Astrocyte (in vitro differentiated cells and primary cell): ENCODE measurements at regions not wholly inside any gene's neighbourhood (a gene's known extent, or its start where the extent isn't known, plus 50 kb on each side); places are given as distances from the start of the nearest gene placed in this dataset.

Experiments
- DNase-seq: peaks from one replicate; pipeline ENCODE4 v3.0.0-alpha.2; 2010; ENCODE audit warnings: low read depth
- FAIRE-seq: peaks from 2 replicates; lab custom pipeline; 2011; peaks lifted over from hg19 to GRCh38; lab: Jason Lieb, UNC
- H2AFZ ChIP-seq: 2 replicates; pipeline ENCODE4 v1.6.0; 2012; ENCODE audit warnings: low read depth, low read length, inconsistent platforms
- H3K27ac ChIP-seq: 2 replicates; pipeline ENCODE4 v1.5.1; 2011; ENCODE audit warnings: low read depth, low read length, inconsistent platforms
- H3K27me3 ChIP-seq: 2 replicates; pipeline ENCODE4 v1.6.0; 2011; ENCODE audit warnings: low read length, inconsistent platforms; ENCODE audit not compliant: insufficient read depth
- H3K36me3 ChIP-seq: 2 replicates; pipeline ENCODE4 v1.5.1; 2011; ENCODE audit warnings: low read length, inconsistent platforms; ENCODE audit not compliant: insufficient read depth
- H3K4me1 ChIP-seq: 2 replicates; pipeline ENCODE4 v1.5.1; 2011; ENCODE audit warnings: low read length, inconsistent platforms; ENCODE audit not compliant: insufficient read depth
- H3K4me2 ChIP-seq: 2 replicates; pipeline ENCODE4 v1.6.0; 2012; ENCODE audit warnings: low read length, inconsistent platforms
- H3K4me3 ChIP-seq: 2 replicates; pipeline ENCODE4 v1.5.1; 2011; ENCODE audit warnings: low read depth, mild to moderate bottlenecking, low read length, inconsistent platforms; ENCODE audit not compliant: insufficient read depth
- H3K79me2 ChIP-seq: 2 replicates; pipeline ENCODE4 v1.6.0; 2012; ENCODE audit warnings: mild to moderate bottlenecking, low read length, inconsistent platforms; ENCODE audit not compliant: insufficient read depth
- H3K9ac ChIP-seq: 2 replicates; pipeline ENCODE4 v1.6.0; 2012; ENCODE audit warnings: mild to moderate bottlenecking, low read length, inconsistent platforms
- H3K9me3 ChIP-seq: 2 replicates; pipeline ENCODE4 v1.5.1; 2012; ENCODE audit warnings: low read depth, mild to moderate bottlenecking, low read length, inconsistent platforms; ENCODE audit not compliant: insufficient read depth
- H4K20me1 ChIP-seq: 2 replicates; pipeline ENCODE4 v1.6.0; 2012; ENCODE audit warnings: low read length, inconsistent platforms; ENCODE audit not compliant: insufficient read depth
- H3K27ac Mint-ChIP-seq: one replicate; pipeline ENCODE4 v1.8.0; 2021; ENCODE audit warnings: mild to moderate bottlenecking, mixed read lengths; ENCODE audit not compliant: unreplicated experiment
- H3K27me3 Mint-ChIP-seq: one replicate; pipeline ENCODE4 v1.8.0; 2021; ENCODE audit warnings: low read depth, mixed read lengths; ENCODE audit not compliant: unreplicated experiment
- H3K36me3 Mint-ChIP-seq: one replicate; pipeline ENCODE4 v1.8.0; 2021; ENCODE audit warnings: low read depth, mixed read lengths; ENCODE audit not compliant: unreplicated experiment
- H3K4me1 Mint-ChIP-seq: one replicate; pipeline ENCODE4 v1.8.0; 2021; ENCODE audit warnings: low read depth, mixed read lengths; ENCODE audit not compliant: unreplicated experiment
- H3K4me3 Mint-ChIP-seq: one replicate; pipeline ENCODE4 v1.8.0; 2021; ENCODE audit warnings: mild to moderate bottlenecking, moderate library complexity, mixed read lengths; ENCODE audit not compliant: unreplicated experiment
- H3K9me3 Mint-ChIP-seq: one replicate; pipeline ENCODE4 v1.8.0; 2021; ENCODE audit warnings: mild to moderate bottlenecking, mixed read lengths; ENCODE audit not compliant: unreplicated experiment
- CTCF ChIP-seq: IDR thresholded peaks from 2 replicates; pipeline ENCODE4 v1.5.1; 2011; ENCODE audit warnings: low read depth, mild to moderate bottlenecking, inconsistent platforms, low read length, moderate library complexity; ENCODE audit not compliant: insufficient read depth
- EZH2 ChIP-seq: IDR thresholded peaks from 2 replicates; pipeline ENCODE4 v1.6.1; 2012; ENCODE audit warnings: mild to moderate bottlenecking, low read length, inconsistent platforms; ENCODE audit not compliant: insufficient read depth

DNA sequence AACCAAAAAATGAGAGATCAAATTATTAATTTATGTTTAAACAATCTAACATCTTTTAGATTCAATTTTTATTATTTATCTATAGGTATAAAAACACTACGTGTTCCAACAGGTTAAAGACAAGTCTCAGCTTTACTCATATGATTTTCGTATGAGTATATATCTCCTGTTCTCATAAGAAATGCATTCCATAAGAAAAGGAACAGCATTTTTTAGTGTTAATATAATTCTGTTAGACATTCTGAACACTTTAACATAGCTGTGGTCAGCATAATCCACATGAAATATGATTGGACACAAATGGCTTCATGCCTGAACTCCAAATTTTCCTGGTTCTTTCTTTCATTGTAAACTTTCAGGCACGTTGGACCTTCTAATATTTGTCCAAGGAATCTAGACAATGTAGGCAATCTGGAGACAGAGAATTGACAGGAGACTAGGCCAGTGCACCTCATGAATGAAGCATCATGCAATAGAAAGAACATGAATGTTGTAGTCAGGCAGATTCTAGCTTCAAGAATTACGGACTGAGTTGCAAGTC, 1122.0 kb upstream of the ALCAM start:
- Histone ChIP-seq H2AFZ (no peak overlapping the region), H3K36me3 (no peaks in the 10 kb centered on the region), H3K9ac (no peak overlapping the region), H3K79me2 (no peaks in the 10 kb centered on the region), H3K4me3 (no peak overlapping the region), H4K20me1 (no peaks in the 10 kb centered on the region), H3K9me3 (no peaks in the 10 kb centered on the region), H3K4me1 (no peaks in the 10 kb centered on the region), H3K4me2 (no peak overlapping the region), H3K27me3 (no peaks in the 10 kb centered on the region), H3K27ac (no peak overlapping the region)
- no peak overlapping the region for H3K27ac Mint-ChIP-seq
- no peaks in the 10 kb centered on the region for H3K4me1 Mint-ChIP-seq
- H3K36me3 Mint-ChIP-seq = no peaks in the 10 kb centered on the region
- H3K27me3 Mint-ChIP-seq = no peaks in the 10 kb centered on the region
- FAIRE-seq (no peak), DNase-seq (no peak)
- H3K4me3 Mint-ChIP-seq = no peak overlapping the region
- H3K9me3 Mint-ChIP-seq = peaks cover 4% of the 10 kb centered on the region
- TF ChIP-seq CTCF = no peak
- TF ChIP-seq EZH2 = no peak

DNA sequence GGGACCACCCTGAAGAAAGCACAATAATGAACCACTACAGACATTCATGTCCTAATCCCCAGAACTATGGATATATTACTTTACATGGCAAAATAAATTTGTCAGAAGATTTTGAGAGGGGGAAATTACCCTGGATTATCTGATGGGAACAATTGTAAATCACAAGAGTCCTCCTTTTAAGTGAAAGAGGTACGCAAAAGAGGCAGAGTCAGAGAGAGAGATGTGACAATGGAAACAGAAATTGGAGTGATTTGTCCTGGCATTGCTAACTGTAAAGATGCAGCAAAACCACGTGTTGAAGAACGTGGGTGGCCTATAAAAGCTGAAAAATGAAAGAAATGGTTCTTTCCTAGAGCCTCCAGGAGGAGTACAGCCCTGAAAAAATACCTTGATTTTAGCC, 1121.4 kb upstream of the ALCAM start:
- H3K27me3 ChIP-seq = no peaks in the 10 kb centered on the region
- H3K4me3 ChIP-seq = no peak overlapping the region
- no peaks in the 10 kb centered on the region for H3K36me3 ChIP-seq
- no peaks in the 10 kb centered on the region for H3K4me1 ChIP-seq
- Mint-ChIP-seq H3K36me3 (no peaks in the 10 kb centered on the region), H3K4me3 (no peak overlapping the region), H3K4me1 (no peaks in the 10 kb centered on the region), H3K9me3 (peaks cover 4% of the 10 kb centered on the region), H3K27me3 (no peaks in the 10 kb centered on the region), H3K27ac (no peak overlapping the region)
- TF ChIP-seq EZH2 (no peak), CTCF (no peak)
- no peaks in the 10 kb centered on the region for H3K79me2 ChIP-seq
- no peak overlapping the region for H3K9ac ChIP-seq
- H3K4me2 ChIP-seq = no peak overlapping the region
- no peak for DNase-seq
- no peak for FAIRE-seq
- no peaks in the 10 kb centered on the region for H4K20me1 ChIP-seq
- H3K27ac ChIP-seq = no peak overlapping the region
- no peaks in the 10 kb centered on the region for H3K9me3 ChIP-seq
- no peak overlapping the region for H2AFZ ChIP-seq

DNA sequence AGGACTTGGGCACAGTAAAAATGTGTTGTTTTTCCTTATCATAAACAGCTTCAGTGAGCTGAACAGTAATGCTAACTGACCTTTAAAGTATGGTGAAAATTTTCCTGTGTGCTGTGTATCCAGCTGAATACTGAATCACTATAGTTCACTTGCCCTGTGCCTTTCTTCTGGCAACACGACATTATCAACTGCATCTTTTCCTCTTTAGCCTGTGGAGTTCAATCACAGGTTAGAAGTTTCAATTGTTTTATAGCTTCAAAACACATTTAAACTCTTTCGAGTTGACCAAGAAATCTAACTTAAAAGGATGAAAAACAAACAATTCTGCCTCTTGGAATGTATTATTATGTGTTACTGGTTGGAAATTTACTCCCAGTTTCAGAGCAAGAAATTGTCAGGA, 1120.7 kb upstream of the ALCAM start:
- TF ChIP-seq CTCF (no peak), EZH2 (no peak)
- Histone ChIP-seq H2AFZ (no peak overlapping the region), H3K4me2 (no peak overlapping the region), H4K20me1 (no peaks in the 10 kb centered on the region), H3K27ac (no peak overlapping the region), H3K36me3 (no peaks in the 10 kb centered on the region), H3K9me3 (no peaks in the 10 kb centered on the region), H3K79me2 (no peaks in the 10 kb centered on the region), H3K9ac (no peak overlapping the region), H3K4me3 (no peak overlapping the region), H3K27me3 (no peaks in the 10 kb centered on the region), H3K4me1 (no peaks in the 10 kb centered on the region)
- Mint-ChIP-seq H3K4me1 (no peaks in the 10 kb centered on the region), H3K27ac (no peak overlapping the region), H3K4me3 (no peak overlapping the region), H3K36me3 (no peaks in the 10 kb centered on the region), H3K27me3 (no peaks in the 10 kb centered on the region), H3K9me3 (peaks cover 2% of the 10 kb centered on the region)
- no peak for DNase-seq
- FAIRE-seq = no peak
